IMR-90 (cell line): ENCODE measurements at regions not wholly inside any gene's neighbourhood (a gene's known extent, or its start where the extent isn't known, plus 50 kb on each side); places are given as distances from the start of the nearest gene placed in this dataset.

ENCODE experiments used
- ATAC-seq: fragments of 200-7000 bp; cut with Tn5 transposase; 2 replicates; pipeline ENCODE4 v1.9.1; 2020; ENCODE audit warnings: low read depth, mild to moderate bottlenecking, moderate library complexity
- BruUV-seq: library from RNA; stranded (reverse); fragments of 400-500 nt; replicated peaks from 2 replicates; lab custom pipeline; 2021; lab: Mats Ljungman, UMichigan
- CTCF ChIA-PET: fragments of 300-600 bp; formaldehyde crosslinking; extraction: SDS; loops from one replicate; lab custom pipeline; 2021; ENCODE audit warnings: antibody characterized with exemption; lab: Yijun Ruan, JAX
- POLR2A ChIA-PET: fragments of 300-600 bp; sonication (Branson Sonifier 250); formaldehyde crosslinking; loops from one replicate; lab custom pipeline; 2022; ENCODE audit warnings: antibody characterized with exemption; ENCODE audit not compliant: unreplicated experiment; lab: Charles Lee
- DNase-seq: peaks from one replicate; pipeline ENCODE4 v3.0.0; 2013
- H2AFZ ChIP-seq: replicated peaks from 2 replicates; pipeline ENCODE3; 2013; ENCODE audit warnings: low read length, mild to moderate bottlenecking; ENCODE audit not compliant: poor library complexity
- H2AK5ac ChIP-seq: 2 replicates; pipeline ENCODE4 v1.6.1; 2013; ENCODE audit warnings: low read depth, low read length, inconsistent platforms
- H2AK9ac ChIP-seq: replicated peaks from 2 replicates; pipeline ENCODE3; 2013; ENCODE audit warnings: mild to moderate bottlenecking, low read depth, low read length, moderate library complexity; ENCODE audit not compliant: poor library complexity
- H2BK120ac ChIP-seq: 2 replicates; pipeline ENCODE4 v1.6.1; 2013; ENCODE audit warnings: low read depth, low read length, inconsistent platforms
- H2BK15ac ChIP-seq: 3 replicates; pipeline ENCODE4 v1.6.1; 2013; ENCODE audit warnings: low read depth, low read length, inconsistent platforms
- H2BK20ac ChIP-seq: 2 replicates; pipeline ENCODE4 v1.6.1; 2013; ENCODE audit warnings: low read depth, mild to moderate bottlenecking, inconsistent platforms, low read length, moderate library complexity
- H2BK5ac ChIP-seq: 2 replicates; pipeline ENCODE4 v1.6.1; 2013; ENCODE audit warnings: mild to moderate bottlenecking, low read depth, low read length, inconsistent platforms; ENCODE audit not compliant: poor library complexity, severe bottlenecking
- H3K14ac ChIP-seq: replicated peaks from 2 replicates; pipeline ENCODE4 v1.6.1; 2013; ENCODE audit warnings: low read depth, low read length, inconsistent platforms
- H3K18ac ChIP-seq: 2 replicates; pipeline ENCODE4 v1.6.1; 2013; ENCODE audit warnings: low read depth, low read length, control low read depth
- H3K23ac ChIP-seq: 2 replicates; pipeline ENCODE4 v1.6.1; 2013; ENCODE audit warnings: low read depth, low read length, inconsistent platforms
- H3K27ac ChIP-seq: 2 replicates; pipeline ENCODE4 v1.5.1; 2013; ENCODE audit warnings: mild to moderate bottlenecking, control low read depth, low read length; ENCODE audit not compliant: insufficient read depth
- H3K27me3 ChIP-seq: 2 replicates; pipeline ENCODE4 v1.6.1; 2013; ENCODE audit warnings: low read length; ENCODE audit not compliant: control insufficient read depth, insufficient read depth
- H3K36me3 ChIP-seq: 2 replicates; pipeline ENCODE4 v1.6.1; 2013; ENCODE audit warnings: low read length, mixed read lengths; ENCODE audit not compliant: control insufficient read depth, insufficient read depth
- H3K4ac ChIP-seq: 2 replicates; pipeline ENCODE4 v1.6.1; 2013; ENCODE audit warnings: low read depth, low read length, inconsistent platforms
- H3K4me1 ChIP-seq: 2 replicates; pipeline ENCODE4 v1.6.1; 2013; ENCODE audit warnings: low read length, mixed read lengths; ENCODE audit not compliant: control insufficient read depth, insufficient read depth
- H3K4me2 ChIP-seq: 2 replicates; pipeline ENCODE4 v1.6.1; 2013; ENCODE audit warnings: low read depth, mild to moderate bottlenecking, control low read depth, low read length, moderate library complexity
- H3K4me3 ChIP-seq: 2 replicates; pipeline ENCODE4 v1.5.1; 2013; ENCODE audit warnings: low read depth, mild to moderate bottlenecking, control low read depth, low read length, moderate library complexity; ENCODE audit not compliant: insufficient read depth
- H3K56ac ChIP-seq: 2 replicates; pipeline ENCODE4 v1.6.1; 2013; ENCODE audit warnings: low read length, inconsistent platforms; ENCODE audit not compliant: insufficient read depth; ENCODE audit errors: extremely low read depth
- H3K79me1 ChIP-seq, 2 experiments: 2 replicates each; pipeline ENCODE4 v1.6.1; 2013; ENCODE audit warnings: low read length in 2 of 2, inconsistent platforms in 1 of 2, low read depth in 1 of 2
- H3K9ac ChIP-seq: 2 replicates; pipeline ENCODE4 v1.6.1; 2013; ENCODE audit warnings: low read depth, low read length, control low read depth
- H3K9me1 ChIP-seq: 2 replicates; pipeline ENCODE4 v1.6.1; 2013; ENCODE audit warnings: low read length, inconsistent platforms; ENCODE audit not compliant: insufficient read depth
- H3K9me3 ChIP-seq: 2 replicates; pipeline ENCODE4 v1.6.1; 2013; ENCODE audit warnings: low read length; ENCODE audit not compliant: control insufficient read depth, insufficient read depth
- H4K20me1 ChIP-seq: 2 replicates; pipeline ENCODE4 v1.6.1; 2013; ENCODE audit warnings: low read length, inconsistent platforms; ENCODE audit not compliant: insufficient read depth
- H4K5ac ChIP-seq: 2 replicates; pipeline ENCODE4 v1.6.1; 2013; ENCODE audit warnings: mild to moderate bottlenecking, low read depth, low read length, control low read depth
- H4K8ac ChIP-seq, 2 experiments: 2 replicates each; pipeline ENCODE4 v1.6.1; 2013; ENCODE audit warnings: low read depth in 2 of 2, low read length in 2 of 2, control low read depth in 1 of 2, inconsistent platforms in 1 of 2
- H4K91ac ChIP-seq: 2 replicates; pipeline ENCODE4 v1.6.1; 2013; ENCODE audit warnings: low read depth, low read length, inconsistent platforms; ENCODE audit not compliant: insufficient read depth
- MAZ ChIP-seq: IDR thresholded peaks from 2 replicates; pipeline ENCODE4 v1.6.1; 2012; ENCODE audit warnings: low read depth, mild to moderate bottlenecking, low read length, improper control_type of control experiment, moderate library complexity, borderline replicate concordance
- MXI1 ChIP-seq: IDR thresholded peaks from 2 replicates; pipeline ENCODE4 v1.6.1; 2012; ENCODE audit warnings: low read depth, mild to moderate bottlenecking, low read length, moderate library complexity, borderline replicate concordance
- RFX5 ChIP-seq: IDR thresholded peaks from 2 replicates; pipeline ENCODE4 v1.8.0; 2012; ENCODE audit warnings: low read depth, mild to moderate bottlenecking, low read length, moderate library complexity
- SMC3 ChIP-seq: fragments of 150-350 bp; IDR thresholded peaks from 2 replicates; pipeline ENCODE4 v1.6.1; 2016; ENCODE audit warnings: low read depth, mild to moderate bottlenecking, antibody characterized with exemption, low read length, moderate library complexity
- WGBS, 2 experiments: methylation state at CpG; one replicate each; pipeline versions ENCODE4 v1.1.5 to v1.1.7; 2013; ENCODE audit warnings: missing lambda C conversion rate in 2 of 2; ENCODE audit not compliant: insufficient read length in 1 of 2; ENCODE audit errors: extremely low coverage in 2 of 2; 5-methylcytosine and 5-hydroxymethylcytosine counted together
- dilution Hi-C: fragments of 300-500 bp; cut with HindIII; formaldehyde crosslinking; loops from one replicate; pipeline ENCODE4 v1.14.3; 2018; ENCODE audit warnings: low sequenced_read_pairs; ENCODE audit not compliant: unreplicated experiment
- in situ Hi-C: fragments of 300-500 bp; cut with MboI; formaldehyde crosslinking; loops from 3 replicates; pipeline ENCODE4 v1.14.3; 2019; ENCODE audit warnings: low sequenced_read_pairs, inconsistent platforms, mixed read lengths
- intact Hi-C: fragments of 100-400 bp; cut with micrococcal nuclease; formaldehyde crosslinking; loops from 2 replicates; pipeline ENCODE4 v1.10.0; 2022

DNA sequence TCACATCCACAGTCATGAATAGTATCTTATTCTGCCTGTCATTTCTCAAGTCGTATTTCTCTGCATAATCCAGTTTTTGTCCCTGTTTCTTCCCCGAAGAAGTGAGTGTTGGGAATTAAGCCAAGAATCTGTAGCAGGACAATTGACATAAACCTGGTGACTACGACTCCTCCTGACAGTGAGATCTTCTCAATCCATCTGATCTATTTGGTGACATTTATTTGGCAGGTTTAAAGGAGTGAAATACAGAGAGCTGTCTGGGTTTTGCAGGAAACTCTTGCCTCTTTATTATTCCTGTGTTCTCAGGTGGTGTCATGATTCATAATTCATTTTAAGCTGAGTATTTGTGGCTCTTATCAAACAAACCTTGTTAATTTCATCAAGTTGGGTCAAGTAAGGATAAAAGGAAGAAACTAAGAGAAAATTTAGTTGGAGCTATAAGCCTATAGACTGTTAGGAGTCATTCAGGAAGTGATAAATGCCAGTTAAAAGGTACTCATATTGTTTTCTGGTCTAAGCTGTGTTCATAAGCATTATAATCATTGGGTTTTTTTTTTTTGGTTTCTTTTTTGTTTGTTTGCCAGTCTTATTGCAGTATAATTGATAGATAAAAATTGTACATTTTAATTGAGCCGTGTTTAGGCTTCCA is 95.9 kb upstream of the PCSK1 start:
- no CpG with 5 or more reads among the region's 4 CpGs for WGBS, 2 experiments

More for the DNA sequence above, 95.9 kb upstream of the PCSK1 start:
- TF ChIP-seq MXI1, result no peak
- TF ChIP-seq MAZ, result no peak
- no peak for TF ChIP-seq SMC3
- no peak for TF ChIP-seq RFX5
- no peak overlapping the region for H3K14ac ChIP-seq
- no peak overlapping the region for H2BK5ac ChIP-seq
- dilution Hi-C loops (no loop called here), in situ Hi-C loops (no loop called here), intact Hi-C loops (no loop called here)
- ChIA-PET CTCF (interaction anchor here (0.6 kb wide), 2 partner anchors 55 to 371 kb away, joined by 3 read pairs; no protein-coding TSS in a partner anchor), POLR2A (no interaction called here)
- H3K36me3 ChIP-seq, result no peaks in the 10 kb centered on the region
- no peak overlapping the region for H4K8ac ChIP-seq
- no peak overlapping the region for H3K4me2 ChIP-seq
- DNase-seq, result no peak
- no peaks in the 10 kb centered on the region for H3K9me1 ChIP-seq
- H4K5ac ChIP-seq, result no peak overlapping the region
- no peak overlapping the region for H3K18ac ChIP-seq
- no TSS peak for BruUV-seq
- H4K20me1 ChIP-seq, result no peaks in the 10 kb centered on the region
- H3K9ac ChIP-seq, result no peak overlapping the region
- no peak for ATAC-seq
- H3K56ac ChIP-seq, result no peak overlapping the region
- no peak overlapping the region for H3K4ac ChIP-seq
- H2BK20ac ChIP-seq, result no peak overlapping the region
- no peak overlapping the region for H2AK9ac ChIP-seq
- H2AK5ac ChIP-seq, result no peak overlapping the region
- H3K27ac ChIP-seq, result no peak overlapping the region
- no peaks in the 10 kb centered on the region for H3K27me3 ChIP-seq
- no peak overlapping the region for H3K23ac ChIP-seq
- H2BK15ac ChIP-seq, result no peak overlapping the region
- no peak overlapping the region for H2BK120ac ChIP-seq
- no peak overlapping the region for H2AFZ ChIP-seq
- no peaks in the 10 kb centered on the region for H3K9me3 ChIP-seq
- H3K79me1 ChIP-seq, result no peaks in the 10 kb centered on the region
- H4K91ac ChIP-seq, result no peak overlapping the region
- H3K4me3 ChIP-seq, result no peak overlapping the region
- H3K4me1 ChIP-seq, result no peaks in the 10 kb centered on the region
